BE2C (cell line): ENCODE measurements at regions not wholly inside any gene's neighbourhood (a gene's known extent, or its start where the extent isn't known, plus 50 kb on each side); places are given as distances from the start of the nearest gene placed in this dataset.

Experiments used
- DNase-seq: peaks from one replicate; pipeline ENCODE4 v3.0.0-alpha.2; 2020
- H3K27me3 ChIP-seq: fragments of 250-450 bp; sonication (Bioruptor Pico); 2 replicates; pipeline ENCODE4 v1.5.1; 2020; ENCODE audit warnings: mild to moderate bottlenecking
- H3K36me3 ChIP-seq: fragments of 250-450 bp; sonication (Bioruptor Pico); 2 replicates; pipeline ENCODE4 v1.5.1; 2020; ENCODE audit warnings: mild to moderate bottlenecking
- H3K4me1 ChIP-seq: fragments of 250-450 bp; sonication (Bioruptor Pico); 2 replicates; pipeline ENCODE4 v1.5.1; 2020
- H3K4me3 ChIP-seq: 2 replicates; pipeline ENCODE4 v1.5.1; 2011; ENCODE audit warnings: low read depth, low read length
- H3K9me3 ChIP-seq: fragments of 250-450 bp; sonication (Bioruptor Pico); 2 replicates; pipeline ENCODE4 v1.5.1; 2020
- CTCF ChIP-seq: IDR thresholded peaks from 2 replicates; pipeline ENCODE4 v1.5.1; 2012; ENCODE audit warnings: mild to moderate bottlenecking, low read depth, low read length

GRCh38 chr15:39474657-39475056 lies 106.2 kb upstream of the THBS1 start:
- DNase-seq = no peak
- no peaks in the 10 kb centered on the region; the same call in 1 of the 2 replicates for H3K27me3 ChIP-seq
- H3K9me3 ChIP-seq = no peaks in the 10 kb centered on the region
- TF ChIP-seq CTCF = no peak
- H3K4me1 ChIP-seq = no peaks in the 10 kb centered on the region
- H3K36me3 ChIP-seq = no peaks in the 10 kb centered on the region
- H3K4me3 ChIP-seq = no peak overlapping the region

GRCh38 chr15:39478996-39479395 lies 101.9 kb upstream of the THBS1 start:
- no peak overlapping the region for H3K4me3 ChIP-seq

GRCh38 chr15:39479911-39480310 lies 101.0 kb upstream of the THBS1 start:
- Histone ChIP-seq H3K4me1 (no peaks in the 10 kb centered on the region), H3K36me3 (no peaks in the 10 kb centered on the region), H3K27me3 (peaks cover 4% of the 10 kb centered on the region), H3K9me3 (no peaks in the 10 kb centered on the region), H3K4me3 (no peak overlapping the region)
- no peak for TF ChIP-seq CTCF
- DNase-seq = no peak

More at GRCh38 chr15:39478996-39479395, 101.9 kb upstream of the THBS1 start:
- H3K4me1 ChIP-seq = no peaks in the 10 kb centered on the region
- DNase-seq = no peak
- TF ChIP-seq CTCF = no peak
- no peaks in the 10 kb centered on the region for H3K36me3 ChIP-seq
- H3K9me3 ChIP-seq = no peaks in the 10 kb centered on the region
- no peaks in the 10 kb centered on the region; the same call in none of the 2 replicates for H3K27me3 ChIP-seq

GRCh38 chr15:39482459-39482858 lies 98.4 kb upstream of the THBS1 start:
- Histone ChIP-seq H3K36me3 (no peaks in the 10 kb centered on the region), H3K4me1 (no peaks in the 10 kb centered on the region), H3K9me3 (no peaks in the 10 kb centered on the region), H3K4me3 (no peak overlapping the region), H3K27me3 (peaks cover 4% of the 10 kb centered on the region)
- DNase-seq = no peak
- TF ChIP-seq CTCF = no peak

GRCh38 chr15:39486621-39487457 lies 94.0 kb upstream of the THBS1 start:
- Histone ChIP-seq H3K4me3 (no peak overlapping the region), H3K27me3 (peaks cover 6% of the 10 kb centered on the region), H3K36me3 (no peaks in the 10 kb centered on the region), H3K9me3 (no peaks in the 10 kb centered on the region; the same call in 1 of the 2 replicates), H3K4me1 (no peaks in the 10 kb centered on the region; the same call in 1 of the 2 replicates)
- no peak for TF ChIP-seq CTCF
- no peak for DNase-seq

- DNase-seq = no peak
- H3K36me3 ChIP-seq = no peaks in the 10 kb centered on the region
- H3K4me1 ChIP-seq = no peaks in the 10 kb centered on the region; the same call in 1 of the 2 replicates
- H3K27me3 ChIP-seq = peaks cover 10% of the 10 kb centered on the region
- no peak for TF ChIP-seq CTCF
- H3K9me3 ChIP-seq = no peaks in the 10 kb centered on the region; the same call in 1 of the 2 replicates
- no peak overlapping the region for H3K4me3 ChIP-seq
Observed at GRCh38 chr15:39487458-39487735, 93.5 kb upstream of the THBS1 start.
